Suprapubic skin (tissue), 4 donors: ENCODE measurements at regions not wholly inside any gene's neighbourhood (a gene's known extent, or its start where the extent isn't known, plus 50 kb on each side); places are given as distances from the start of the nearest gene placed in this dataset.

Experiments
- CTCF ChIP-seq, 2 donors: fragments of 200-600 bp in 1 of 2; fragments of 450-650 bp in 1 of 2; sonication (generic) in 1 of 2; IDR thresholded peaks; one replicate each; pipeline ENCODE4 v1.5.1; 2016 to 2019; ENCODE audit warnings: antibody characterized with exemption in 2 of 2, mild to moderate bottlenecking in 1 of 2, moderate library complexity in 1 of 2
- EP300 ChIP-seq: sonication (generic); formaldehyde crosslinking; IDR thresholded peaks from one replicate; pipeline ENCODE4 v1.6.1; 2017; ENCODE audit warnings: antibody characterized with exemption
- POLR2A ChIP-seq, 2 donors: fragments of 450-650 bp; IDR thresholded peaks; one replicate each; pipeline ENCODE4 v1.6.1; 2017; ENCODE audit warnings: antibody characterized with exemption in 2 of 2, mild to moderate bottlenecking in 2 of 2, moderate library complexity in 2 of 2
- POLR2AphosphoS5 ChIP-seq, 3 donors: sonication (generic); formaldehyde crosslinking; IDR thresholded peaks; one replicate each; pipeline ENCODE4 v1.6.1; 2017; ENCODE audit warnings: antibody characterized with exemption in 3 of 3

GRCh38 chr6:19231878-19232561, 605.1 kb upstream of the ID4 start:
- TF ChIP-seq CTCF (IDR thresholded peaks at IDR 0.05) (no peak), POLR2AphosphoS5 (IDR thresholded peaks at IDR 0.05) (no peak), POLR2A (IDR thresholded peaks at IDR 0.05) (no peak), EP300 (no peak)
